K562 (cell line): ENCODE measurements at regions not wholly inside any gene's neighbourhood (a gene's known extent, or its start where the extent isn't known, plus 50 kb on each side); places are given as distances from the start of the nearest gene placed in this dataset.
"Not testable (repeated sequence)": the region's sequence is repeated elsewhere in the genome, so short reads cannot be mapped to it uniquely, and the experiment has no call there.

Experiments
- ATAC-seq: fragments of 200-7000 bp; cut with Tn5 transposase; 3 replicates; pipeline ENCODE4 v1.9.1; 2020; ENCODE audit warnings: moderate library complexity
- BruUV-seq: library from RNA; stranded (reverse); fragments of 400-500 nt; replicated peaks from 2 replicates; lab custom pipeline; 2021; lab: Mats Ljungman, UMichigan
- CTCF ChIA-PET: fragments of 300-600 bp; formaldehyde crosslinking; extraction: SDS; loops from one replicate; lab custom pipeline; 2021; ENCODE audit warnings: low intra/inter-chr PET ratio; lab: Yijun Ruan, JAX
- POLR2A ChIA-PET: fragments of 300-600, 350-650 bp; sonication (Branson Sonifier 250); formaldehyde crosslinking; extraction: SDS; loops from one replicate; lab custom pipeline; 2021; ENCODE audit warnings: antibody characterized with exemption, inconsistent platforms; lab: Yijun Ruan, JAX
- DNase-seq, 4 experiments: peaks; one replicate each; pipeline versions ENCODE4 v3.0.0 to v3.0.0-alpha.2; 2011 to 2018; ENCODE audit warnings: low spot score in 3 of 4, mixed read lengths in 3 of 4; ENCODE audit errors: extremely low read depth in 1 of 4
- FAIRE-seq: peaks from 2 replicates; lab custom pipeline; 2011; peaks lifted over from hg19 to GRCh38; lab: Jason Lieb, UNC
- H2AFZ ChIP-seq: 2 replicates; pipeline ENCODE4 v1.6.0; 2011; ENCODE audit warnings: low read depth, low read length, control low read depth, inconsistent platforms
- H3K27ac ChIP-seq: fragments of 200-600 bp; 3 replicates; pipeline ENCODE4 v1.8.0; 2011; ENCODE audit warnings: low read depth, mild to moderate bottlenecking, control low read depth, inconsistent platforms, low read length, moderate library complexity, mixed read lengths; ENCODE audit errors: extremely low read depth
- H3K27me3 ChIP-seq, 2 experiments: fragments of 300-600 bp in 1 of 2; 2 replicates in 1 of 2; 3 replicates in 1 of 2; pipeline versions ENCODE4 v1.6.0 to v1.8.0; 2011; ENCODE audit warnings: inconsistent platforms in 2 of 2, low read length in 2 of 2, mild to moderate bottlenecking in 1 of 2, mixed read lengths in 1 of 2, moderate library complexity in 1 of 2; ENCODE audit not compliant: control insufficient read depth in 2 of 2, insufficient read depth in 2 of 2
- H3K36me3 ChIP-seq: fragments of 300-600 bp; 3 replicates; pipeline ENCODE4 v1.8.0; 2011; ENCODE audit warnings: mild to moderate bottlenecking, low read length, inconsistent platforms; ENCODE audit not compliant: control insufficient read depth, insufficient read depth
- H3K4me1 ChIP-seq, 2 experiments: fragments of 200-600 bp in 1 of 2; replicated peaks in 1 of 2; 2 replicates in 1 of 2; 3 replicates in 1 of 2; pipeline versions ENCODE4 v1.5.1 to v1.8.0; 2011; ENCODE audit warnings: inconsistent platforms in 2 of 2, low read length in 2 of 2, mild to moderate bottlenecking in 1 of 2, mixed read lengths in 1 of 2, moderate library complexity in 1 of 2; ENCODE audit not compliant: control insufficient read depth in 2 of 2, insufficient read depth in 2 of 2
- H3K4me2 ChIP-seq: 2 replicates; pipeline ENCODE4 v1.6.1; 2011; ENCODE audit warnings: low read length, control low read depth, inconsistent platforms, mixed read lengths; ENCODE audit not compliant: insufficient read depth
- H3K4me3 ChIP-seq: fragments of 200-600 bp; sonication (generic), shearing (Covaris generic); 2 replicates; pipeline ENCODE4 v1.5.1; 2016; ENCODE audit warnings: control low read depth, inconsistent platforms
- H3K79me2 ChIP-seq: fragments of 200-600 bp; 3 replicates; pipeline ENCODE4 v1.8.0; 2011; ENCODE audit warnings: low read length, inconsistent platforms; ENCODE audit not compliant: control insufficient read depth, insufficient read depth
- H3K9ac ChIP-seq, 2 experiments: 2 replicates each; pipeline versions ENCODE4 v1.6.0 to v1.6.1; 2011; ENCODE audit warnings: low read depth in 2 of 2, low read length in 2 of 2, control low read depth in 1 of 2, inconsistent platforms in 1 of 2, mild to moderate bottlenecking in 1 of 2, mixed read lengths in 1 of 2; ENCODE audit not compliant: insufficient read depth in 1 of 2
- H3K9me1 ChIP-seq: one replicate; pipeline ENCODE4 v1.6.0; 2011; ENCODE audit warnings: inconsistent platforms, mild to moderate bottlenecking, low read length, moderate library complexity; ENCODE audit not compliant: control insufficient read depth, insufficient read depth
- H3K9me3 ChIP-seq: replicated peaks from 2 replicates; pipeline ENCODE4 v1.5.1; 2011; ENCODE audit warnings: low read depth, low read length, inconsistent platforms; ENCODE audit not compliant: control insufficient read depth, insufficient read depth
- H4K20me1 ChIP-seq: replicated peaks from 2 replicates; pipeline ENCODE4 v1.6.1; 2011; ENCODE audit warnings: low read length, inconsistent platforms, mixed read lengths; ENCODE audit not compliant: control insufficient read depth, insufficient read depth
- ZNF778 ChIP-seq: fragments of 450-650 bp; formaldehyde crosslinking; IDR thresholded peaks from 2 replicates; pipeline ENCODE4 v1.4.0; 2020; ENCODE audit warnings: mild to moderate bottlenecking, moderate library complexity
- WGBS: fragments of 100-300 bp; shearing (Covaris generic); methylation state at CpG from one replicate; pipeline ENCODE4 v1.1.6; 2016; ENCODE audit warnings: low coverage, mixed read lengths; ENCODE audit not compliant: insufficient coverage; ENCODE audit errors: missing lambda C conversion rate; 5-methylcytosine and 5-hydroxymethylcytosine counted together
- in situ Hi-C: fragments of 300-500 bp; cut with MboI; formaldehyde crosslinking; loops from 4 replicates; pipeline ENCODE4 v1.15.0; 2018; ENCODE audit warnings: inconsistent platforms, mixed read lengths
- intact Hi-C: fragments of 100-400 bp; cut with micrococcal nuclease; formaldehyde crosslinking; loops from 2 replicates; pipeline ENCODE4 v1.14.2; 2022
- TF ChIP-seq, protein P1 (sequence below): fragments of 250-450 bp; sonication (Bioruptor Pico); IDR thresholded peaks from 2 replicates; pipeline ENCODE4 v1.9.0; 2021; ENCODE audit warnings: mild to moderate bottlenecking, inconsistent platforms
- TF ChIP-seq, protein P2 (sequence below): sonication (generic); formaldehyde crosslinking; IDR thresholded peaks from 2 replicates; pipeline ENCODE4 v1.9.0; 2022; ENCODE audit warnings: mild to moderate bottlenecking, missing genetic modification reagents
- TF ChIP-seq, protein P3 (sequence below): sonication (generic); formaldehyde crosslinking; IDR thresholded peaks from 2 replicates; pipeline ENCODE4 v1.8.0; 2022; ENCODE audit warnings: missing genetic modification reagents, mild to moderate bottlenecking, moderate library complexity, borderline replicate concordance

DNA sequence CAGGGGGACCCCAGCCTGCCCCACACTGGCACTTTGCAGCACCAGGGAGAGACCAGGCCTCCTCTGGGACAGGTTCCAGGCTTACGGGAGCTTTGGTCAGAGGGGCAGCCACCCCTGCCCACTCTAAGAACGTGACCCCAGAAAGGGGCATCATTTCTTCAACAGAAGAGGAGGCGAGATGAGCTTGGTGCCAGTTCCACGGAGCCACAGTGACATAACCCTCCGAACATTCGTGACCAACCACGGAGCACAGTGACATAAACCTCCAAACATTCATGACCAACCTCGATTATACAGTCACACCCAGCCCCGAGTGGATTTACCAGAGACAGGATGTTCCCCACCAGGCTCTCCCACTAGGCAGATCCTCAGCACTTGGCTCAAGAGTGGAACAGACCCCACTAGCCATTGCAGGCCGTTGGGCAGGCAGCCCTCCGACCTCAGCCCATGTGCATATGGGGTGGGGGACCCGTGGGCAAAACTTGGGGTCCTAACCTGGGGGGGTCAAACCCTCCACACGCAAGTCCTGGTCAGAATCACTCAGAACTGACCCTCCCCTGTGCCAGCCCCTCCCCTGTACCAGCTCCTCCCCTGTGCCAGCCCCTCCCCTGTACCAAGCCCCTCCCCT is 112.9 kb downstream of the METRNL start (continued):
- TF ChIP-seq, protein P1, sequence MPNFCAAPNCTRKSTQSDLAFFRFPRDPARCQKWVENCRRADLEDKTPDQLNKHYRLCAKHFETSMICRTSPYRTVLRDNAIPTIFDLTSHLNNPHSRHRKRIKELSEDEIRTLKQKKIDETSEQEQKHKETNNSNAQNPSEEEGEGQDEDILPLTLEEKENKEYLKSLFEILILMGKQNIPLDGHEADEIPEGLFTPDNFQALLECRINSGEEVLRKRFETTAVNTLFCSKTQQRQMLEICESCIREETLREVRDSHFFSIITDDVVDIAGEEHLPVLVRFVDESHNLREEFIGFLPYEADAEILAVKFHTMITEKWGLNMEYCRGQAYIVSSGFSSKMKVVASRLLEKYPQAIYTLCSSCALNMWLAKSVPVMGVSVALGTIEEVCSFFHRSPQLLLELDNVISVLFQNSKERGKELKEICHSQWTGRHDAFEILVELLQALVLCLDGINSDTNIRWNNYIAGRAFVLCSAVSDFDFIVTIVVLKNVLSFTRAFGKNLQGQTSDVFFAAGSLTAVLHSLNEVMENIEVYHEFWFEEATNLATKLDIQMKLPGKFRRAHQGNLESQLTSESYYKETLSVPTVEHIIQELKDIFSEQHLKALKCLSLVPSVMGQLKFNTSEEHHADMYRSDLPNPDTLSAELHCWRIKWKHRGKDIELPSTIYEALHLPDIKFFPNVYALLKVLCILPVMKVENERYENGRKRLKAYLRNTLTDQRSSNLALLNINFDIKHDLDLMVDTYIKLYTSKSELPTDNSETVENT (CRISPR knock-in tag), result no peak
- no peak for TF ChIP-seq ZNF778
- TF ChIP-seq, protein P2, sequence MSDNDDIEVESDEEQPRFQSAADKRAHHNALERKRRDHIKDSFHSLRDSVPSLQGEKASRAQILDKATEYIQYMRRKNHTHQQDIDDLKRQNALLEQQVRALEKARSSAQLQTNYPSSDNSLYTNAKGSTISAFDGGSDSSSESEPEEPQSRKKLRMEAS (CRISPR knock-in tag), result no peak
- TF ChIP-seq, protein P3, sequence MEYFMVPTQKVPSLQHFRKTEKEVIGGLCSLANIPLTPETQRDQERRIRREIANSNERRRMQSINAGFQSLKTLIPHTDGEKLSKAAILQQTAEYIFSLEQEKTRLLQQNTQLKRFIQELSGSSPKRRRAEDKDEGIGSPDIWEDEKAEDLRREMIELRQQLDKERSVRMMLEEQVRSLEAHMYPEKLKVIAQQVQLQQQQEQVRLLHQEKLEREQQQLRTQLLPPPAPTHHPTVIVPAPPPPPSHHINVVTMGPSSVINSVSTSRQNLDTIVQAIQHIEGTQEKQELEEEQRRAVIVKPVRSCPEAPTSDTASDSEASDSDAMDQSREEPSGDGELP, result no peak

DNA sequence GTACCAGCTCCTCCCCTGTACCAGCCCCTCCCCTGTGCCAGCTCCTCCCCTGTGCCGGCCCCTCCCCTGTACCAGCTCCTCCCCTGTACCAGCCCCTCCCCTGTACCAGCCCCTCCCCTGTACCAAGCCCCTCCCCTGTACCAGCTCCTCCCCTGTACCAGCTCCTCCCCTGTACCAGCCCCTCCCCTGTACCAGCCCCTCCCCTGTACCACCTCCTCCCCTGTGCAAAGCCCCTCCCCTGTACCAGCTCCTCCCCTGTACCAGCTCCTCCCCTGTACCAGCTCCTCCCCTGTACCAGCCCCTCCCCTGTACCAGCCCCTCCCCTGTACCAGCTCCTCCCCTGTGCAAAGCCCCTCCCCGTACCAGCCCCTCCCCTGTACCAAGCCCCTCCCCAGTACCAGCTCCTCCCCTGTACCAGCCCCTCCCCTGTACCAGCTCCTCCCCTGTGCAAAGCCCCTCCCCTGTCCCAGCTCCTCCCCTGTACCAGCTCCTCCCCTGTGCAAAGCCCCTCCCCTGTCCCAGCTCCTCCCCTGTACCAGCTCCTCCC is 113.5 kb downstream of the METRNL start:
- POLR2A ChIA-PET, DNase-seq, H3K36me3 ChIP-seq, H3K4me2 ChIP-seq, H3K4me3 ChIP-seq, H3K9ac ChIP-seq, H3K9me1 ChIP-seq, H2AFZ ChIP-seq, CTCF ChIA-PET, FAIRE-seq, in situ Hi-C loops, H3K79me2 ChIP-seq, intact Hi-C loops, H3K9me3 ChIP-seq, BruUV-seq, H4K20me1 ChIP-seq, ATAC-seq, H3K27ac ChIP-seq: not testable (repeated sequence)
- WGBS, result no CpG with 5 or more reads among the region's 2 CpGs
- peaks cover 0 to 19% of the 10 kb centered on the region in 2 experiments; a peak in 1 of 5 replicates for H3K27me3 ChIP-seq
- H3K4me1 ChIP-seq, result peaks cover 0 to 47% of the 10 kb centered on the region in 2 experiments; a peak in 2 of 5 replicates
